ENCODE measurements at regions not wholly inside any gene's neighbourhood (a gene's known extent, or its start where the extent isn't known, plus 50 kb on each side); places are given as distances from the start of the nearest gene placed in this dataset.

DNA sequence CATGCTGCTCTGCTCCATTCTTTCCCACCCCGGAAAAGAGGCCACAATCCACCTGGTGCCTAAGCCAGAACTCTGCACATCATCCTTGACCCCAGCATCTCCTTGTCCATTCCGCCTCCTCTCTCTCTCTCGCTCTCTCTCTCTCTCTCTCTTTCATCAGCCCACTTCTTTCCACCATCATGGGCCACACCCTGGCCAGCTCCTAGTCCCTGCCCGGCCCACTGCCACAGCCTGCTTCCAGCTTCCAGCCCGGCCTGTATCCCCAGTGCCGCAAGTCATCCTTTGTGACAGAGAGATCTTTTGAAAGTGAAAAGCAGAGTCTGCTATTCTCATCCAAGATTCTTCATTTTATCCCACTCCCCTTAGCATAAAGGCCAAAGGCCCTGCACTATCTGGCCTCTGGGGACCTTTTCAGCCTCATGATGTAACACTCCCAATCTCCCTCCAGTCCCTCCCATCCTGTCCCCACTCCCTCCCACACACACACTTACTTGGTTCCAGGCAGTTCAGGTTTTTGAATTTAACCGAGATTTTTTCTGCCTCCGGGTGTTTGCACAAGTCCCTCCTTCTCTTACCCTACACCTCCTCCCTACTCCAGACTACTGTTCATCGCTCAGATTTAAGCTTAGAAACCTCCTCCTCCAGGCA, 214.0 kb downstream of the EN1 start:
- Histone ChIP-seq H3K4me3 (no peak overlapping the region), H3K4me1 (ENCODE audit: insufficient read depth) (no peaks in the 10 kb centered on the region), H3K27ac (no peak overlapping the region), H3K27me3 (no peaks in the 10 kb centered on the region), H3K36me3 (no peaks in the 10 kb centered on the region), H3K9me3 (no peaks in the 10 kb centered on the region)
- 67 to 72% (median 71%) methylated on average over 9 of the region's 9 CpGs for WGBS, 3 donors
- TF ChIP-seq CTCF (IDR thresholded peaks at IDR 0.05) (no peak), POLR2A (IDR thresholded peaks at IDR 0.05) (no peak), EP300 (IDR thresholded peaks at IDR 0.05) (no peak)
- no peak for DNase-seq
- intact Hi-C loops (cut with DNase I): no loop called here

DNA sequence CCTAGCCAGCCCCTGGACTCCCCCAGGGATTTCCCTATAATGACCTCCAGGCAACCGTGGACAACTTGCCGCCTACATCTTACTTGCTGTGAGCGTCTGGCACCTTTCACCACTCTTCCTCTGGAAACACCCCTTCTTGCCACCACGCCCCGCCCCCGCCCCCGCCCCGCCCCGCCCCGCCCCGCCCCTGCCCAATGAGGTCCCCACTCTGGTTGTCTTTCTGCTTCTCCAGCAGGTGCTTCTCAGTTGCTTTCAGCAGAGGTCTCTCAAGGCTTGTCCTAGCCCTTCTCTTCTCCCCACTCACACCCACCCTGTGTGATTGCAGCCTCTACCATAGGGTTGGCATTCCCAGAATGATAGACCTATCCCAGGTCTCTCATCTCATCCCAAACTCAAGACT, 214.5 kb downstream of the EN1 start:
- H3K4me1 ChIP-seq (ENCODE audit: insufficient read depth): no peaks in the 10 kb centered on the region
- TF ChIP-seq EP300 (IDR thresholded peaks at IDR 0.05) (no peak), POLR2A (IDR thresholded peaks at IDR 0.05) (no peak), CTCF (IDR thresholded peaks at IDR 0.05) (no peak)
- 58 to 75% (median 60%) methylated on average over 11 of the region's 11 CpGs for WGBS, 3 donors
- H3K36me3 ChIP-seq: no peaks in the 10 kb centered on the region
- H3K27me3 ChIP-seq: no peaks in the 10 kb centered on the region
- no peak overlapping the region for H3K4me3 ChIP-seq
- no peak for DNase-seq
- no peaks in the 10 kb centered on the region for H3K9me3 ChIP-seq
- H3K27ac ChIP-seq: no peak overlapping the region
- intact Hi-C loops (cut with DNase I): no loop called here

DNA sequence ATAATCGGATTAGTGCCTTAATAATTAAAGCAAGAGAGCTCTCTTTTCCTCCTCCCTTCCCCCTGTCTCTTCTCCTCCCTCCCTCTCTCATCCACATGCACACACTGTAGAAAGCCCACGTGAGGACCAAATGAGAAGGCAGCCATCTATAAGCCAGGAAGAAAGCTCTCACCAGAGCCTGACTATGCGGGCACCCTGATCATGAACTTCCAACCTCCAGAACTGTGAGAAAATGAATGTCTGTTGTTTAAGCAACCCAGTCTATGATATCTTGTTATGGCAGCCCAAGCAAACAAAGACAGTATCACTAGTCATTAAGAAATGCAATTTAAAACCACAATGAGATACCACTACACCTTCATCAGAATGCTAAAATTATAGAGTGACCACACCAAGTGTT, 220.3 kb downstream of the EN1 start:
- Histone ChIP-seq H3K4me3 (no peak overlapping the region), H3K9me3 (no peaks in the 10 kb centered on the region), H3K27ac (no peak overlapping the region), H3K4me1 (ENCODE audit: insufficient read depth) (no peaks in the 10 kb centered on the region), H3K36me3 (no peaks in the 10 kb centered on the region), H3K27me3 (no peaks in the 10 kb centered on the region)
- intact Hi-C loops (cut with DNase I): no loop called here
- DNase-seq: no peak
- 74 to 82% (median 76%) methylated on average over 3 of the region's 3 CpGs for WGBS, 3 donors
- TF ChIP-seq CTCF (IDR thresholded peaks at IDR 0.05): no peak
- TF ChIP-seq POLR2A (IDR thresholded peaks at IDR 0.05): no peak
- TF ChIP-seq EP300 (IDR thresholded peaks at IDR 0.05): no peak

- 74 to 76% (median 74%) methylated on average over 4 of the region's 4 CpGs for WGBS, 3 donors
- no peak for TF ChIP-seq CTCF (IDR thresholded peaks at IDR 0.05)
- TF ChIP-seq POLR2A (IDR thresholded peaks at IDR 0.05): no peak
These were observed 224.5 kb downstream of the EN1 start for GRCh38 chr2:118622913-118623312.

More at GRCh38 chr2:118622913-118623312, 224.5 kb downstream of the EN1 start:
- Histone ChIP-seq H3K9me3 (no peaks in the 10 kb centered on the region), H3K36me3 (no peaks in the 10 kb centered on the region), H3K4me1 (ENCODE audit: insufficient read depth) (no peaks in the 10 kb centered on the region), H3K4me3 (no peak overlapping the region), H3K27me3 (no peaks in the 10 kb centered on the region), H3K27ac (no peak overlapping the region)
- intact Hi-C loops (cut with DNase I): no loop called here
- no peak for DNase-seq

Data from ovary (tissue), 7 donors.